H1 (cell line): ENCODE measurements at regions not wholly inside any gene's neighbourhood (a gene's known extent, or its start where the extent isn't known, plus 50 kb on each side); places are given as distances from the start of the nearest gene placed in this dataset.

Experiments
- CTCF ChIA-PET: fragments of 300-600 bp; sonication (Branson Sonifier 250); formaldehyde crosslinking; loops from one replicate; lab custom pipeline; 2021; ENCODE audit not compliant: partially characterized antibody; lab: Charles Lee
- POLR2A ChIA-PET: fragments of 300-600 bp; sonication (Branson Sonifier 250); formaldehyde crosslinking; loops from one replicate; lab custom pipeline; 2021; ENCODE audit warnings: inconsistent platforms; ENCODE audit not compliant: partially characterized antibody; lab: Charles Lee
- DNase-seq, 2 experiments: peaks; one replicate each; pipeline versions ENCODE4 v3.0.0 to v3.0.0-alpha.2; 2010 to 2022; ENCODE audit warnings: low spot score in 2 of 2, low read depth in 1 of 2, mixed read lengths in 1 of 2
- FAIRE-seq: peaks from 2 replicates; lab custom pipeline; 2011; peaks lifted over from hg19 to GRCh38; lab: Jason Lieb, UNC
- H2AFZ ChIP-seq: 2 replicates; pipeline ENCODE4 v1.8.1; 2012; ENCODE audit warnings: low read length, inconsistent platforms
- H2AK5ac ChIP-seq: 2 replicates; pipeline ENCODE4 v1.6.1; 2013; ENCODE audit warnings: low read depth, low read length
- H2BK120ac ChIP-seq: replicated peaks from 2 replicates; pipeline ENCODE3; 2013; ENCODE audit warnings: low read depth, low read length, inconsistent platforms
- H2BK12ac ChIP-seq: 2 replicates; pipeline ENCODE4 v1.6.1; 2013; ENCODE audit warnings: low read depth, low read length
- H2BK15ac ChIP-seq: 2 replicates; pipeline ENCODE4 v1.6.1; 2013; ENCODE audit warnings: low read length
- H2BK20ac ChIP-seq: 2 replicates; pipeline ENCODE4 v1.6.1; 2013; ENCODE audit warnings: low read length
- H2BK5ac ChIP-seq: 2 replicates; pipeline ENCODE4 v1.6.1; 2013; ENCODE audit warnings: low read depth, low read length
- H3K14ac ChIP-seq: 2 replicates; pipeline ENCODE4 v1.6.1; 2013; ENCODE audit warnings: inconsistent platforms; ENCODE audit not compliant: insufficient read length
- H3K18ac ChIP-seq: 2 replicates; pipeline ENCODE4 v1.6.1; 2013; ENCODE audit warnings: low read length; ENCODE audit errors: extremely low read depth
- H3K23ac ChIP-seq: 2 replicates; pipeline ENCODE4 v1.6.1; 2013; ENCODE audit warnings: inconsistent platforms; ENCODE audit not compliant: insufficient read length
- H3K23me2 ChIP-seq: 2 replicates; pipeline ENCODE4 v1.6.1; 2013; ENCODE audit warnings: low read depth, low read length
- H3K27ac ChIP-seq: 2 replicates; pipeline ENCODE4 v1.6.1; 2011; ENCODE audit warnings: low read depth, low read length, inconsistent platforms
- H3K27me3 ChIP-seq, 4 experiments: replicated peaks in 1 of 4; 1 replicate in 1 of 4; 2 replicates in 3 of 4; pipeline versions ENCODE4 v1.6.1 to v1.8.1; 2011 to 2013; ENCODE audit warnings: low read length in 3 of 4, mild to moderate bottlenecking in 3 of 4, inconsistent platforms in 2 of 4, mixed read lengths in 2 of 4, moderate library complexity in 1 of 4; ENCODE audit not compliant: control insufficient read depth in 3 of 4, insufficient read depth in 3 of 4; ENCODE audit errors: extremely low read depth in 1 of 4
- H3K36me3 ChIP-seq, 4 experiments: 2 replicates each; pipeline versions ENCODE4 v1.6.1 to v1.8.1; 2011 to 2013; ENCODE audit warnings: mild to moderate bottlenecking in 4 of 4, low read length in 3 of 4, moderate library complexity in 2 of 4, control low read depth in 1 of 4, inconsistent platforms in 1 of 4; ENCODE audit not compliant: insufficient read depth in 4 of 4, control insufficient read depth in 2 of 4
- H3K4ac ChIP-seq: replicated peaks from 2 replicates; pipeline ENCODE3; 2013; ENCODE audit warnings: low read length, low read depth, mixed read lengths, inconsistent platforms; ENCODE audit not compliant: insufficient read length
- H3K4me1 ChIP-seq, 4 experiments: replicated peaks in 1 of 4; 1 replicate in 1 of 4; 2 replicates in 3 of 4; pipeline versions ENCODE4 v1.6.1 to v1.8.1; 2011 to 2013; ENCODE audit warnings: low read length in 3 of 4, inconsistent platforms in 2 of 4, mixed read lengths in 1 of 4; ENCODE audit not compliant: insufficient read depth in 4 of 4, control insufficient read depth in 3 of 4
- H3K4me2 ChIP-seq, 2 experiments: 2 replicates each; pipeline versions ENCODE4 v1.6.1 to v1.8.1; 2011 to 2013; ENCODE audit warnings: low read depth in 2 of 2, low read length in 2 of 2, control low read depth in 1 of 2, inconsistent platforms in 1 of 2, mild to moderate bottlenecking in 1 of 2; ENCODE audit not compliant: insufficient read depth in 1 of 2
- H3K4me3 ChIP-seq, 4 experiments: fragments of 200-600, 300-600 bp in 1 of 4; sonication (generic), shearing (Covaris generic), sonication (Bioruptor Twin) in 1 of 4; 2 replicates each; pipeline versions ENCODE4 v1.5.1 to v1.8.1; 2011 to 2016; ENCODE audit warnings: low read length in 4 of 4, low read depth in 3 of 4, control low read depth in 2 of 4, inconsistent platforms in 2 of 4, mild to moderate bottlenecking in 2 of 4, mixed read lengths in 1 of 4, moderate library complexity in 1 of 4; ENCODE audit not compliant: insufficient read depth in 2 of 4; ENCODE audit errors: extremely low read depth in 1 of 4
- H3K56ac ChIP-seq: replicated peaks from 2 replicates; pipeline ENCODE3; 2013; ENCODE audit warnings: low read depth, mild to moderate bottlenecking, mixed read lengths, low read length, inconsistent platforms; ENCODE audit not compliant: insufficient read length
- H3K79me1 ChIP-seq: 2 replicates; pipeline ENCODE4 v1.6.1; 2013; ENCODE audit warnings: low read depth, low read length, control low read depth
- H3K79me2 ChIP-seq, 2 experiments: 2 replicates each; pipeline versions ENCODE4 v1.6.1 to v1.8.1; 2012 to 2013; ENCODE audit warnings: low read length in 2 of 2, mild to moderate bottlenecking in 2 of 2, inconsistent platforms in 1 of 2; ENCODE audit not compliant: insufficient read depth in 2 of 2, control insufficient read depth in 1 of 2
- H3K9ac ChIP-seq, 4 experiments: replicated peaks in 1 of 4; 1 replicate in 1 of 4; 2 replicates in 3 of 4; pipeline versions ENCODE4 v1.6.1 to v1.8.1; 2011 to 2013; ENCODE audit warnings: low read depth in 3 of 4, low read length in 3 of 4, control low read depth in 2 of 4, mild to moderate bottlenecking in 2 of 4, moderate library complexity in 2 of 4, inconsistent platforms in 1 of 4; ENCODE audit errors: extremely low read depth in 1 of 4
- H3K9me3 ChIP-seq, 2 experiments: 2 replicates each; pipeline versions ENCODE4 v1.6.1 to v1.8.1; 2012 to 2013; ENCODE audit warnings: mild to moderate bottlenecking in 2 of 2, moderate library complexity in 2 of 2, control low read depth in 1 of 2, inconsistent platforms in 1 of 2, low read depth in 1 of 2, low read length in 1 of 2, mixed read lengths in 1 of 2; ENCODE audit not compliant: insufficient read depth in 2 of 2
- H4K20me1 ChIP-seq, 2 experiments: replicated peaks in 1 of 2; 2 replicates each; pipeline versions ENCODE3 to v1.8.1; 2011 to 2013; ENCODE audit warnings: inconsistent platforms in 2 of 2, low read length in 2 of 2, mild to moderate bottlenecking in 1 of 2; ENCODE audit not compliant: insufficient read depth in 2 of 2, control insufficient read depth in 1 of 2
- H4K5ac ChIP-seq: 2 replicates; pipeline ENCODE4 v1.6.1; 2013; ENCODE audit warnings: low read length, low read depth, mixed read lengths, inconsistent platforms; ENCODE audit not compliant: insufficient read length
- H4K8ac ChIP-seq: 2 replicates; pipeline ENCODE4 v1.8.0; 2013; ENCODE audit warnings: mild to moderate bottlenecking, moderate library complexity, low read length, inconsistent platforms; ENCODE audit not compliant: insufficient read depth; ENCODE audit errors: extremely low read depth
- H4K91ac ChIP-seq: replicated peaks from 2 replicates; pipeline ENCODE3; 2013; ENCODE audit warnings: low read length, mixed read lengths, inconsistent platforms; ENCODE audit not compliant: insufficient read length
- BCL11A ChIP-seq, 2 experiments: IDR thresholded peaks; one replicate each; pipeline ENCODE4 v1.6.1; 2011; ENCODE audit warnings: low read depth in 2 of 2, low read length in 2 of 2, mild to moderate bottlenecking in 2 of 2
- BRCA1 ChIP-seq: IDR thresholded peaks from 2 replicates; pipeline ENCODE4 v1.6.1; 2012; ENCODE audit warnings: low read depth, low read length, improper control_type of control experiment
- EZH2 ChIP-seq: fragments of 200-600 bp; sonication (generic); IDR thresholded peaks from 2 replicates; pipeline ENCODE4 v1.7.1; 2012; ENCODE audit warnings: low read depth, mild to moderate bottlenecking, moderate library complexity, low read length, inconsistent platforms; ENCODE audit not compliant: severe bottlenecking
- FOSL1 ChIP-seq: IDR thresholded peaks from 2 replicates; pipeline ENCODE4 v1.6.1; 2011; ENCODE audit warnings: mild to moderate bottlenecking, low read depth, low read length, moderate library complexity; ENCODE audit not compliant: insufficient read depth
- GABPA ChIP-seq: IDR thresholded peaks from 2 replicates; pipeline ENCODE4 v1.6.1; 2011; ENCODE audit warnings: mild to moderate bottlenecking, low read length, moderate library complexity, borderline replicate concordance; ENCODE audit not compliant: insufficient read depth
- NANOG ChIP-seq: IDR thresholded peaks from 2 replicates; pipeline ENCODE4 v1.6.1; 2011; ENCODE audit warnings: low read length, low read depth, mild to moderate bottlenecking, inconsistent platforms; ENCODE audit not compliant: insufficient read depth, poor library complexity, severe bottlenecking
- RAD21 ChIP-seq, 2 experiments: IDR thresholded peaks in 1 of 2; conservative IDR thresholded peaks in 1 of 2; 2 replicates each; pipeline ENCODE4 v1.6.1; 2011; ENCODE audit warnings: low read depth in 2 of 2, low read length in 2 of 2, improper control_type of control experiment in 1 of 2, inconsistent platforms in 1 of 2, mild to moderate bottlenecking in 1 of 2, moderate library complexity in 1 of 2
- RFX5 ChIP-seq: IDR thresholded peaks from 2 replicates; pipeline ENCODE4 v1.6.1; 2011; ENCODE audit warnings: low read depth, low read length, improper control_type of control experiment, borderline replicate concordance
- RXRA ChIP-seq: IDR thresholded peaks from 2 replicates; pipeline ENCODE4 v1.6.1; 2011; ENCODE audit warnings: low read depth, mild to moderate bottlenecking, low read length, moderate library complexity; ENCODE audit not compliant: insufficient read depth
- SUZ12 ChIP-seq: fragments of 200-600 bp; sonication (generic); IDR thresholded peaks from 2 replicates; pipeline ENCODE4 v1.6.1; 2012; ENCODE audit warnings: mild to moderate bottlenecking, inconsistent platforms, low read length, moderate library complexity, mixed read lengths
- TCF12 ChIP-seq: IDR thresholded peaks from 2 replicates; pipeline ENCODE4 v1.6.1; 2011; ENCODE audit warnings: low read depth, mild to moderate bottlenecking, low read length
- ZNF274 ChIP-seq: IDR thresholded peaks from 2 replicates; pipeline ENCODE4 v1.7.0; 2012; ENCODE audit warnings: low read length, borderline replicate concordance; ENCODE audit errors: extremely low read depth

GRCh38 chr12:48265777-48266176, 62.7 kb upstream of the OR10AD1 start:
- no peak overlapping the region for H2AK5ac ChIP-seq
- TF ChIP-seq TCF12, result no peak
- no peak for TF ChIP-seq RXRA
- TF ChIP-seq RAD21 (IDR thresholded peaks at IDR 0.05 in 1 of 2, conservative IDR thresholded peaks at IDR 0.05 in 1 of 2; ENCODE audit: low read depth in 2 of 2, low read length in 2 of 2), result no peak
- no peak for TF ChIP-seq RFX5
- no peak for TF ChIP-seq ZNF274
- no peak for TF ChIP-seq BCL11A (IDR thresholded peaks at IDR 0.05; ENCODE audit: low read depth in 2 of 2, low read length in 2 of 2)
- no peak for TF ChIP-seq NANOG
- TF ChIP-seq SUZ12, result no peak
- no peak for TF ChIP-seq BRCA1
- TF ChIP-seq EZH2, result no peak
- TF ChIP-seq FOSL1, result no peak
- TF ChIP-seq GABPA, result no peak
- CTCF ChIA-PET, result no interaction called here
- no peaks in the 10 kb centered on the region for H3K79me1 ChIP-seq
- H3K4ac ChIP-seq, result no peak overlapping the region
- H3K9ac ChIP-seq, result no peak overlapping the region
- no peak overlapping the region for H2BK5ac ChIP-seq
- H3K36me3 ChIP-seq, result no peaks in the 10 kb centered on the region
- peaks cover 0 to 6% of the 10 kb centered on the region in 2 experiments; a peak in 1 of 4 replicates for H3K9me3 ChIP-seq
- no peak overlapping the region for H3K4me3 ChIP-seq
- no peak overlapping the region for H2BK15ac ChIP-seq
- no peak overlapping the region for H3K4me2 ChIP-seq
- FAIRE-seq, result no peak
- H3K56ac ChIP-seq, result no peak overlapping the region
- no peak overlapping the region for H3K14ac ChIP-seq
- H2AFZ ChIP-seq, result no peak overlapping the region
- no peak overlapping the region for H3K23ac ChIP-seq
- H4K91ac ChIP-seq, result no peak overlapping the region
- H4K20me1 ChIP-seq, result no peaks in the 10 kb centered on the region
- no peaks in the 10 kb centered on the region for H3K27me3 ChIP-seq
- no peak overlapping the region for H4K8ac ChIP-seq
- no peaks in the 10 kb centered on the region for H3K4me1 ChIP-seq
- H2BK12ac ChIP-seq, result no peak overlapping the region
- H3K79me2 ChIP-seq, result no peaks in the 10 kb centered on the region
- no peak overlapping the region for H3K27ac ChIP-seq
- no peak for DNase-seq
- H2BK20ac ChIP-seq, result no peak overlapping the region
- no peak overlapping the region for H3K18ac ChIP-seq
- POLR2A ChIA-PET, result no interaction called here
- no peak overlapping the region for H4K5ac ChIP-seq
- H3K23me2 ChIP-seq, result no peaks in the 10 kb centered on the region
- H2BK120ac ChIP-seq, result no peak overlapping the region
